HCT116 (cell line): ENCODE measurements at regions not wholly inside any gene's neighbourhood (a gene's known extent, or its start where the extent isn't known, plus 50 kb on each side); places are given as distances from the start of the nearest gene placed in this dataset.

Source experiments
- ATAC-seq: fragments of 200-7000 bp; cut with Tn5 transposase; 2 replicates; pipeline ENCODE4 v1.9.1; 2020; ENCODE audit warnings: mild to moderate bottlenecking, moderate library complexity
- BruUV-seq: library from RNA; stranded (reverse); fragments of 400-500 nt; replicated peaks from 2 replicates; lab custom pipeline; 2021; lab: Mats Ljungman, UMichigan
- CTCF ChIA-PET: fragments of 300-600 bp; sonication (Branson Sonifier 250); formaldehyde crosslinking; loops from one replicate; lab custom pipeline; 2021; ENCODE audit warnings: antibody characterized with exemption; lab: Charles Lee
- POLR2A ChIA-PET: fragments of 300-600, 350-600 bp; sonication (Branson Sonifier 250); formaldehyde crosslinking; loops from one replicate; lab custom pipeline; 2021; ENCODE audit warnings: antibody characterized with exemption; lab: Charles Lee
- RAD21 ChIA-PET, 2 experiments: fragments of 300-600 bp; sonication (Branson Sonifier 250); formaldehyde crosslinking; loops; one replicate each; lab custom pipeline; 2023; ENCODE audit warnings: low total read pairs in 2 of 2; ENCODE audit not compliant: uncharacterized antibody in 2 of 2, unreplicated experiment in 2 of 2, low non-redundant PET in 1 of 2; lab: Charles Lee
- DNase-seq: peaks from one replicate; pipeline ENCODE4 v3.0.0-alpha.2; 2010; ENCODE audit warnings: low read depth, low spot score
- H2AFZ ChIP-seq: fragments of 200-600 bp; shearing (Covaris generic), sonication (generic); 2 replicates; pipeline ENCODE4 v1.6.1; 2017; ENCODE audit warnings: low read depth, mixed run types, mixed read lengths, antibody characterized with exemption, low read length; ENCODE audit not compliant: poor library complexity, severe bottlenecking
- H3K27ac ChIP-seq: 2 replicates; pipeline ENCODE4 v1.5.1; 2012; ENCODE audit warnings: low read depth, low read length
- H3K27me3 ChIP-seq: fragments of 200-600 bp; sonication (generic); 2 replicates; pipeline ENCODE4 v1.6.1; 2016; ENCODE audit warnings: mixed run types, low read length, mixed read lengths; ENCODE audit not compliant: insufficient read depth
- H3K36me3 ChIP-seq, 2 experiments: fragments of 200-500 bp in 1 of 2; fragments of 200-600 bp in 1 of 2; sonication (Bioruptor generic) in 1 of 2; sonication (generic) in 1 of 2; 2 replicates each; pipeline versions ENCODE4 v1.5.1 to v1.6.1; 2014 to 2016; ENCODE audit warnings: low read length in 2 of 2, inconsistent platforms in 1 of 2, mixed read lengths in 1 of 2, mixed run types in 1 of 2; ENCODE audit not compliant: insufficient read depth in 2 of 2, control insufficient read depth in 1 of 2
- H3K4me1 ChIP-seq, 2 experiments: fragments of 200-600 bp in 1 of 2; sonication (generic) in 1 of 2; 2 replicates each; pipeline versions ENCODE4 v1.5.1 to v1.6.1; 2012 to 2017; ENCODE audit warnings: low read length in 2 of 2, inconsistent platforms in 1 of 2, mild to moderate bottlenecking in 1 of 2, mixed read lengths in 1 of 2, mixed run types in 1 of 2, moderate library complexity in 1 of 2; ENCODE audit not compliant: insufficient read depth in 2 of 2, control insufficient read depth in 1 of 2
- H3K4me2 ChIP-seq: fragments of 200-600 bp; sonication (generic); 2 replicates; pipeline ENCODE4 v1.6.1; 2017; ENCODE audit warnings: mixed run types, low read length, mixed read lengths
- H3K4me3 ChIP-seq, 2 experiments: fragments of 200-600 bp in 1 of 2; sonication (generic) in 1 of 2; replicated peaks in 1 of 2; 2 replicates each; pipeline ENCODE4 v1.5.1; 2011 to 2016; ENCODE audit warnings: low read length in 2 of 2, control low read depth in 1 of 2, low read depth in 1 of 2, mild to moderate bottlenecking in 1 of 2, mixed read lengths in 1 of 2, mixed run types in 1 of 2
- H3K79me2 ChIP-seq: fragments of 200-600 bp; sonication (generic); 2 replicates; pipeline ENCODE4 v1.6.1; 2017; ENCODE audit warnings: mild to moderate bottlenecking, mixed run types, low read length, moderate library complexity, mixed read lengths; ENCODE audit not compliant: insufficient read depth
- H3K9ac ChIP-seq: fragments of 200-600 bp; sonication (generic); 2 replicates; pipeline ENCODE4 v1.6.1; 2016; ENCODE audit warnings: low read length, mixed read lengths
- H3K9me2 ChIP-seq: fragments of 200-600 bp; sonication (generic), shearing (Covaris generic); 2 replicates; pipeline ENCODE4 v1.6.1; 2017; ENCODE audit warnings: mixed run types, mild to moderate bottlenecking, moderate library complexity; ENCODE audit not compliant: insufficient read depth
- H3K9me3 ChIP-seq, 2 experiments: fragments of 200-500 bp in 1 of 2; fragments of 200-600 bp in 1 of 2; sonication (Bioruptor generic) in 1 of 2; sonication (generic) in 1 of 2; 2 replicates each; pipeline ENCODE4 v1.6.1; 2014 to 2017; ENCODE audit warnings: low read length in 2 of 2, mixed read lengths in 2 of 2, inconsistent platforms in 1 of 2, low read depth in 1 of 2, mild to moderate bottlenecking in 1 of 2, mixed run types in 1 of 2, moderate library complexity in 1 of 2; ENCODE audit not compliant: control insufficient read depth in 1 of 2, insufficient read depth in 1 of 2
- H4K20me1 ChIP-seq: fragments of 200-600 bp; sonication (generic), shearing (Covaris generic); 2 replicates; pipeline ENCODE4 v1.6.1; 2017; ENCODE audit warnings: mixed run types, mild to moderate bottlenecking, moderate library complexity; ENCODE audit not compliant: insufficient read depth
- CBX3 ChIP-seq: IDR thresholded peaks from 2 replicates; pipeline ENCODE4 v1.6.1; 2012; ENCODE audit warnings: low read depth
- CEBPB ChIP-seq: IDR thresholded peaks from 2 replicates; pipeline ENCODE4 v1.6.1; 2012; ENCODE audit warnings: low read depth
- EGR1 ChIP-seq: IDR thresholded peaks from 2 replicates; pipeline ENCODE4 v1.6.1; 2012; ENCODE audit warnings: low read depth
- ELF1 ChIP-seq: IDR thresholded peaks from 2 replicates; pipeline ENCODE4 v1.6.1; 2012; ENCODE audit warnings: low read depth, borderline replicate concordance
- EZH2 ChIP-seq: fragments of 200-600 bp; sonication (generic); IDR thresholded peaks from 2 replicates; pipeline ENCODE4 v1.6.1; 2017; ENCODE audit warnings: antibody characterized with exemption, mixed run types
- EZH2phosphoT487 ChIP-seq: fragments of 200-600 bp; IDR thresholded peaks from 2 replicates; pipeline ENCODE4 v1.6.1; 2018; ENCODE audit warnings: antibody characterized with exemption, borderline replicate concordance
- FOSL1 ChIP-seq: IDR thresholded peaks from 2 replicates; pipeline ENCODE4 v1.6.1; 2012; ENCODE audit warnings: low read depth
- JUND ChIP-seq: IDR thresholded peaks from 2 replicates; pipeline ENCODE4 v1.6.1; 2012
- POLR2AphosphoS5 ChIP-seq: IDR thresholded peaks from 2 replicates; pipeline ENCODE4 v1.6.1; 2011; ENCODE audit warnings: mild to moderate bottlenecking, low read depth, low read length, moderate library complexity
- RAD21 ChIP-seq: IDR thresholded peaks from 2 replicates; pipeline ENCODE4 v1.6.1; 2012; ENCODE audit warnings: low read depth, mild to moderate bottlenecking
- SIN3A ChIP-seq: IDR thresholded peaks from 2 replicates; pipeline ENCODE4 v1.6.1; 2012; ENCODE audit warnings: low read depth
- SP1 ChIP-seq: IDR thresholded peaks from 2 replicates; pipeline ENCODE4 v1.6.1; 2012; ENCODE audit warnings: low read depth
- TCF7L2 ChIP-seq: IDR thresholded peaks from 2 replicates; pipeline ENCODE4 v1.7.0; 2011; ENCODE audit warnings: borderline replicate concordance, inconsistent platforms; ENCODE audit not compliant: insufficient read depth, insufficient read length; ENCODE audit errors: extremely low read depth
- ZFX ChIP-seq: fragments of 450-650 bp; IDR thresholded peaks from 2 replicates; pipeline ENCODE4 v1.6.1; 2017
- ZNF274 ChIP-seq: fragments of 200-500 bp; sonication (Bioruptor generic); IDR thresholded peaks from 2 replicates; pipeline ENCODE4 v1.6.1; 2014; ENCODE audit warnings: mild to moderate bottlenecking, low read depth, low read length, inconsistent platforms
- intact Hi-C: fragments of 100-400 bp; cut with micrococcal nuclease; formaldehyde crosslinking; loops from 2 replicates; pipeline ENCODE4 v1.10.0; 2022
- TF ChIP-seq, protein P1 (sequence below): IDR thresholded peaks from 2 replicates; pipeline ENCODE4 v1.6.1; 2012
- TF ChIP-seq, protein P2 (sequence below): IDR thresholded peaks from 2 replicates; pipeline ENCODE4 v1.6.1; 2012
- TF ChIP-seq, protein P3 (sequence below): IDR thresholded peaks from 2 replicates; pipeline ENCODE4 v1.6.1; 2011; ENCODE audit warnings: mild to moderate bottlenecking, low read length, moderate library complexity; ENCODE audit not compliant: insufficient replicate concordance; ENCODE audit errors: extremely low read depth

DNA sequence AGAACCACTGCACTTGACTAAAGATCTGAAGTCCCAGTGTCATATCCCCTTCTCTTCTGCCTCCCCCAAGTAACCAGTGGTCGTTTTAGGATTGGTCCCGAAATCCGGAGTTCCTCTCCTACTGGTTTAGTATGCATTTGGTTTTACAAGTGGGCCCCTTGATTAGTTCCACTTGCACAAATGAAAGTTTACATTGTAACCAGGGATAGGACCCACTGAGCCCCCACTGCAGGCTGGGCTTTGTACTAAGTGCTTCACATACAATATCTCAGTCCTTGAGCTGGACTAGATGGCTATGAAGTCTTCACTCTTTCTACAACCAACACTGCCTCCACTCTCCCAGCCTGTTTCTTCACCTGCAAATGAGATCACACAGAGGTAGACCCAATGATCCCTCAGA is 50.4 kb downstream of the CYRIA start:
- intact Hi-C loops: no loop called here

DNA sequence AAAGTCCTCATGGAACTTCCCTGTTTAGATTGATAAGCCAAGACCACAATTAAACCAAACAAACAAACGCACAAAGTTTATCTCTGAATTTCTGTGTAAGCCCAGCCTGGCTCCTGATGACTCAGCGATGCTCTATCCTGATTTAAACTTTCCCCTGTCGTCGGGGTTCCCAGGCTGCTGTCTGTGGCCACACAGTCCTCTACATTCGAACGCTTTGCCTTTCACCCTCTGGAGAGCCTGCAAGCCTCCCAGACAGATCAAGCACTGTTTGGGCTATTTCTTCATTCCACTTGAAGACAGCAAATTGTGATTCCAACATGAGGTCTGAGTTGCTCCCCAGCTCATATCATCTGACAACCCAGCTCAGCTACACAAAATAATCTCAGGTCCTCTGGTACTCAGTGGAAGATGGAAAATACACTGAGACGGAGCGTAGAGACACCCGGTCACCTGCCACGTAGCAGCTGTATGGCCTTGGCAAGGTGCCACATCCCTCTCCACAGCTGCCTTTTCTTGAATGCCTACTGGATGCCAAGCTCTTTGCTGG is 51.2 kb downstream of the CYRIA start:
- CTCF ChIA-PET: interaction anchor here (1.4 to 5.2 kb wide), 4 partner anchors 8 to 154 kb away, joined by 3 to 85 read pairs (median 8); no protein-coding TSS in a partner anchor
- TF ChIP-seq, protein P1, sequence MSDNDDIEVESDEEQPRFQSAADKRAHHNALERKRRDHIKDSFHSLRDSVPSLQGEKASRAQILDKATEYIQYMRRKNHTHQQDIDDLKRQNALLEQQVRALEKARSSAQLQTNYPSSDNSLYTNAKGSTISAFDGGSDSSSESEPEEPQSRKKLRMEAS: no peak
- TF ChIP-seq CEBPB (no peak), CBX3 (no peak), ZNF274 (no peak), ZFX (no peak), EGR1 (no peak), ELF1 (no peak), SIN3A (no peak), JUND (no peak), EZH2phosphoT487 (no peak), EZH2 (no peak)
- TF ChIP-seq, protein P2, sequence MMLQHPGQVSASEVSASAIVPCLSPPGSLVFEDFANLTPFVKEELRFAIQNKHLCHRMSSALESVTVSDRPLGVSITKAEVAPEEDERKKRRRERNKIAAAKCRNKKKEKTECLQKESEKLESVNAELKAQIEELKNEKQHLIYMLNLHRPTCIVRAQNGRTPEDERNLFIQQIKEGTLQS: no peak
- TF ChIP-seq, protein P3, sequence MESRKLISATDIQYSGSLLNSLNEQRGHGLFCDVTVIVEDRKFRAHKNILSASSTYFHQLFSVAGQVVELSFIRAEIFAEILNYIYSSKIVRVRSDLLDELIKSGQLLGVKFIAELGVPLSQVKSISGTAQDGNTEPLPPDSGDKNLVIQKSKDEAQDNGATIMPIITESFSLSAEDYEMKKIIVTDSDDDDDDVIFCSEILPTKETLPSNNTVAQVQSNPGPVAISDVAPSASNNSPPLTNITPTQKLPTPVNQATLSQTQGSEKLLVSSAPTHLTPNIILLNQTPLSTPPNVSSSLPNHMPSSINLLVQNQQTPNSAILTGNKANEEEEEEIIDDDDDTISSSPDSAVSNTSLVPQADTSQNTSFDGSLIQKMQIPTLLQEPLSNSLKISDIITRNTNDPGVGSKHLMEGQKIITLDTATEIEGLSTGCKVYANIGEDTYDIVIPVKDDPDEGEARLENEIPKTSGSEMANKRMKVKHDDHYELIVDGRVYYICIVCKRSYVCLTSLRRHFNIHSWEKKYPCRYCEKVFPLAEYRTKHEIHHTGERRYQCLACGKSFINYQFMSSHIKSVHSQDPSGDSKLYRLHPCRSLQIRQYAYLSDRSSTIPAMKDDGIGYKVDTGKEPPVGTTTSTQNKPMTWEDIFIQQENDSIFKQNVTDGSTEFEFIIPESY: no peak

More for the DNA sequence above, 50.4 kb downstream of the CYRIA start:
- no TSS peak for BruUV-seq
- RAD21 ChIA-PET: no interaction called here
- ATAC-seq (no peak), DNase-seq (no peak)
- Histone ChIP-seq H3K79me2 (no peaks in the 10 kb centered on the region), H3K36me3 (no peaks in the 10 kb centered on the region), H3K4me2 (no peak overlapping the region), H3K4me3 (no peak overlapping the region), H2AFZ (no peak overlapping the region), H3K9ac (no peak overlapping the region), H3K27me3 (peaks cover 26% of the 10 kb centered on the region), H3K9me3 (no peaks in the 10 kb centered on the region), H3K27ac (no peak overlapping the region), H3K9me2 (no peaks in the 10 kb centered on the region), H4K20me1 (no peaks in the 10 kb centered on the region), H3K4me1 (no peaks in the 10 kb centered on the region)
- CTCF ChIA-PET: interaction anchor here (5.2 kb wide), 1 partner anchor 141 kb away, joined by 85 read pairs; no protein-coding TSS in a partner anchor
- TF ChIP-seq SP1 (no peak), ZFX (no peak), POLR2AphosphoS5 (no peak), JUND (no peak), ZNF274 (no peak), SIN3A (no peak), RAD21 (no peak), EGR1 (no peak), EZH2phosphoT487 (no peak), ELF1 (no peak), CBX3 (no peak), TCF7L2 (no peak), FOSL1 (no peak)
- TF ChIP-seq, protein P1: no peak
- TF ChIP-seq, protein P2: no peak
- POLR2A ChIA-PET: no interaction called here

More for the DNA sequence above, 51.2 kb downstream of the CYRIA start:
- H3K4me1 ChIP-seq: no peaks in the 10 kb centered on the region
- H2AFZ ChIP-seq: no peak overlapping the region
- no peaks in the 10 kb centered on the region for H3K9me3 ChIP-seq
- H3K4me2 ChIP-seq: no peak overlapping the region
- H3K9ac ChIP-seq: no peak overlapping the region
- ChIA-PET RAD21 (interaction anchor here in 1 of 2 experiments (1.9 kb wide), 1 partner anchor 142 kb away, joined by 12 read pairs; no protein-coding TSS in a partner anchor), POLR2A (no interaction called here)
- no peak overlapping the region for H3K4me3 ChIP-seq
- no peaks in the 10 kb centered on the region for H3K9me2 ChIP-seq
- no peak for ATAC-seq
- H3K36me3 ChIP-seq: no peaks in the 10 kb centered on the region
- H3K27ac ChIP-seq: no peak overlapping the region
- no peaks in the 10 kb centered on the region for H4K20me1 ChIP-seq
- DNase-seq: no peak
- no peaks in the 10 kb centered on the region for H3K79me2 ChIP-seq
- BruUV-seq: no TSS peak
- peaks cover 20% of the 10 kb centered on the region for H3K27me3 ChIP-seq
- intact Hi-C loops: no loop called here
